Fibroblast of villous mesenchyme (primary cell): ENCODE measurements at regions not wholly inside any gene's neighbourhood (a gene's known extent, or its start where the extent isn't known, plus 50 kb on each side); places are given as distances from the start of the nearest gene placed in this dataset.

Source experiments
- DNase-seq: peaks from one replicate; pipeline ENCODE4 v3.0.0-alpha.2; 2010; ENCODE audit warnings: low read depth
- H3K4me3 ChIP-seq: 2 replicates; pipeline ENCODE4 v1.5.1; 2011; ENCODE audit warnings: low read depth, mild to moderate bottlenecking, low read length
- TF ChIP-seq, protein P1 (sequence below): IDR thresholded peaks from 2 replicates; pipeline ENCODE4 v1.5.1; 2012; ENCODE audit warnings: low read depth, mild to moderate bottlenecking, low read length; ENCODE audit not compliant: insufficient read depth

DNA sequence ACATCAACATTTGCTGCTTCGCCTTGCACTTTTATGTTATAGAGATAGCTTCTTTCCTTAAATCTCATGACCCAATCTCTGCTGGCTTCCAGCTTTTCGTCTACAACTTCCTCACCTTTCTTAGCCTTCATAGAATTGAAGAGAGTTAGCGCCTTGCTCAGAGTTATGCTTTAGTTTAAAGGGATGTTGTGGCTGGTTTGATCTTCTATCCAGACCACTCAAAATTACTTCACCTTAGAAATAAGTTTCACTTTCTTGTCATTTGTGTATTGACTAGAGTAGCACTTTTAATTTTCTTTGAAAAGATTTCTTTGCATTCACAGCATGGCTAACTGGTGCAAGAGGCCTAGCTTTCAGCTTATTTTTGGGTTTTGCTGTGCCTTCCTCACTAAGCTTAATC is 414.2 kb downstream of the ZNF608 start:
- no peak for DNase-seq
- H3K4me3 ChIP-seq: no peak overlapping the region
- TF ChIP-seq, protein P1, sequence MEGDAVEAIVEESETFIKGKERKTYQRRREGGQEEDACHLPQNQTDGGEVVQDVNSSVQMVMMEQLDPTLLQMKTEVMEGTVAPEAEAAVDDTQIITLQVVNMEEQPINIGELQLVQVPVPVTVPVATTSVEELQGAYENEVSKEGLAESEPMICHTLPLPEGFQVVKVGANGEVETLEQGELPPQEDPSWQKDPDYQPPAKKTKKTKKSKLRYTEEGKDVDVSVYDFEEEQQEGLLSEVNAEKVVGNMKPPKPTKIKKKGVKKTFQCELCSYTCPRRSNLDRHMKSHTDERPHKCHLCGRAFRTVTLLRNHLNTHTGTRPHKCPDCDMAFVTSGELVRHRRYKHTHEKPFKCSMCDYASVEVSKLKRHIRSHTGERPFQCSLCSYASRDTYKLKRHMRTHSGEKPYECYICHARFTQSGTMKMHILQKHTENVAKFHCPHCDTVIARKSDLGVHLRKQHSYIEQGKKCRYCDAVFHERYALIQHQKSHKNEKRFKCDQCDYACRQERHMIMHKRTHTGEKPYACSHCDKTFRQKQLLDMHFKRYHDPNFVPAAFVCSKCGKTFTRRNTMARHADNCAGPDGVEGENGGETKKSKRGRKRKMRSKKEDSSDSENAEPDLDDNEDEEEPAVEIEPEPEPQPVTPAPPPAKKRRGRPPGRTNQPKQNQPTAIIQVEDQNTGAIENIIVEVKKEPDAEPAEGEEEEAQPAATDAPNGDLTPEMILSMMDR: no peak

DNA sequence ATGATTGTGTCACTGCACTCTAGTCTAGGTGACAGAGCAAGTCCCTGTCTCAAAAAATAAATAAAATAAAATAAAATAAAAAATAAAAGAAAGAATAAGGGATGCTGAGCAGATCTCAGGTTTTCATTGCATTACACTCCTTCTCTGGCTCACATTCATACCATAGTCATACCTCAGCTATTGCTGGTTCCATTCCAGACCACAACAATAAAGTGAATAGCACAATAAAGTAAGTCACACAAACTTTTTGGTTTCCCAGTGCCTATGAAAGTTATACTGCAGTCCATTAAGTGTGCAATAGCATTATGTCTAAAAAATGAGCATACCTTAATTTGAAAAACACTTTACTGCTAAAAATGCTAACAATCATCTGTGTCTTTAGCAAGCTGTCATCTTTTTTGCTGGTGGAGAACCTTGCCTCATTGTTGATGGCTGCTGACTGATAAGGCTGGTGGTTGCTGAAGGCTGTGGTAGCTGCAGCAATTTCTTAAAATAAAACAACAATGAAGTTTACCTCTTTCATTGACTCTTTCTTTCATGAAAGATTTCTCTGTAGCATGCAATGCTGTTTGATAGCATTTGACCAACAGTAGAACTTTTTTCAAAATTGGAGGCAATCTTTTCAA is 415.7 kb downstream of the ZNF608 start:
- DNase-seq: no peak
- H3K4me3 ChIP-seq: no peak overlapping the region
- TF ChIP-seq, protein P1: no peak

DNA sequence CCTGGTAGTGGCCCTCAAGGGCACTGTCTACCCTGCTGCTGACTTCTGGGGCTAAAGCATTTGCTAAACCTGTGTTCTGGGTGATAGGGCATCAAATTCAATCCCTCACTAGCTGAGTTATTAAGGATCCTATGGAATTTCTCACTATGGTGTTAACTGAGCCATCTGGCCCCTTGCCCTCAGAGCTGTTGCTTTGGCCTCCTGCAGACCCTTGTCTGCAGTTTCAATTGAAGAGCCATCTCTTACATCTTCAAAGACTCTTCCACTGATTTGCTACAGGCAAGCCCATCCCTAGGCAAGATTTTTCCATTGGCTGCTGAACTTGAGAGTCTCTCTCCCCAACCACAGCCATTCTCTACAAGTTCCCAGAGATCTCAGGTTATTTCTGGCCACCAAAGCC is 418.2 kb downstream of the ZNF608 start:
- H3K4me3 ChIP-seq: no peak overlapping the region
- DNase-seq: no peak
- TF ChIP-seq, protein P1: no peak

GRCh38 chr5:124318661-124319060 is 427.8 kb downstream of the ZNF608 start:
- no peak overlapping the region for H3K4me3 ChIP-seq
- DNase-seq: no peak
- TF ChIP-seq, protein P1: no peak

DNA sequence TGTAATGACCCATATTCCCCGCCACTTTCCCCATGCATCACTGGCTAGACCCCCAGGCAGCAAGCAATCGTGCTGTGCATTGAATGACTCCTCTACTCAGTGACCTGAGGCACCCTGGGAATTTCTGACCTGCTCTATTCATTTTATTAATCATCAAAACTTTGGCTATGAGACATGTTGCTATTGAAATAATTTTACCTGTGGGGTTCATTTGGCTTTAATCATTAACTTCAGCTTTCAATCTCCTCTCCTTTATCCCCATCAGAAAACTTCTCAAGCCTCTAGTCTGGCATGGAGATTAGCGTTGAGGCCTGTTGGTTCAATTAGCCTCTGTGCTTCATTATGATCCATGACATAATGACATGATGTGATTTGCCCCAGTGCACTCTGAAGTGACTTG is 429.0 kb downstream of the ZNF608 start:
- no peak overlapping the region for H3K4me3 ChIP-seq
- TF ChIP-seq, protein P1: no peak
- DNase-seq: no peak

DNA sequence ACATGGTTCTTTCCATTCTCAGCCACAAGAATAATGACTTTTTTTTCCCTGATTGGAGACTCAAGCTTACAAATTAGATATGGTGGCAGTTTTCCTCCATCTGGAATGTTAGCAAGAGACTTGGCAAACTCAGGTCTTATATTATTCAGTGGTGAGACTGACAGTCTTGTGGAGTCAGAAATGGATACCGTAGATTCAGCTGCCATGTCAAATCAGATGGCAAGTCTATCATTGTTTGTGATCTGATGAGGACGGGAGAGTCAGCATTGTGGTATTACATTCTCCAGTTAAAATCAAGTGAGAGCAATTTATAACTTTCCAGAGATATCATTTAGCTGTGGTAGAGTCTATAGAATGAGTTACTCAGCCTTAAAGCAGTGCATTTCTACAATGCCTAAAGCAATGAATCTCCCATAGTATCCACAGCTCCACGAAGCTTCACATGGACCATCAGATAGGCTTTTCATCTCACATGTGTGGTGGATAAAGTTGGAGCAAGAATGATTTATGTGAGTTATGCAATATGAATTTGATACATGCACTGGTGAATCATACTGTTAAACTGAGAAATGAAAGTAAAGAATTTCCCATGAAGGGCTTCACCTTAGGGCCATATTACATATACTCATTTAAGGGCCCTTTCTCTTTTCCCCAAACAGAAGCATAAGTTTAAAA is 430.6 kb downstream of the ZNF608 start:
- TF ChIP-seq, protein P1: no peak
- peak; percentile 63 for DNase-seq
- no peak overlapping the region for H3K4me3 ChIP-seq
